Adrenal gland (tissue), 5 donors: ENCODE measurements at regions not wholly inside any gene's neighbourhood (a gene's known extent, or its start where the extent isn't known, plus 50 kb on each side); places are given as distances from the start of the nearest gene placed in this dataset.

Source experiments
- CTCF ChIP-seq, 6 experiments: fragments of 450-650 bp in 4 of 6; fragments of 200-600 bp in 2 of 6; sonication (generic) in 1 of 6; IDR thresholded peaks; 1 replicate in 5 of 6; 2 replicates in 1 of 6; pipeline versions ENCODE4 v1.5.1 to v1.8.0; 2016 to 2021; ENCODE audit warnings: antibody characterized with exemption in 6 of 6, mild to moderate bottlenecking in 2 of 6, moderate library complexity in 1 of 6
- POLR2A ChIP-seq, 2 donors: fragments of 450-650 bp; IDR thresholded peaks; one replicate each; pipeline ENCODE4 v1.6.1; 2017; ENCODE audit warnings: antibody characterized with exemption in 2 of 2, mild to moderate bottlenecking in 2 of 2, moderate library complexity in 1 of 2
- donor health status: DM: no; HTN: no; CAD: no.

GRCh38 chr13:90027409-90027808 is 1320.1 kb upstream of the MIR17HG start:
- TF ChIP-seq POLR2A (IDR thresholded peaks at IDR 0.05) (no peak), CTCF (IDR thresholded peaks at IDR 0.05) (no peak)
